CD4-positive, alpha-beta T cell (primary cell): ENCODE measurements at regions not wholly inside any gene's neighbourhood (a gene's known extent, or its start where the extent isn't known, plus 50 kb on each side); places are given as distances from the start of the nearest gene placed in this dataset.

ENCODE experiments used
- ATAC-seq: fragments of 200-7000 bp; cut with Tn5 transposase; one replicate; pipeline ENCODE4 v1.10.0; 2022; ENCODE audit warnings: mild to moderate bottlenecking; ENCODE audit not compliant: poor library complexity
- CTCF ChIA-PET: fragments of 350-600 bp; sonication (Branson Sonifier 250); formaldehyde crosslinking; loops from one replicate; lab custom pipeline; 2021; ENCODE audit warnings: antibody characterized with exemption, inconsistent platforms; lab: Charles Lee
- POLR2A ChIA-PET: fragments of 350-600 bp; sonication (Branson Sonifier 250); formaldehyde crosslinking; loops from one replicate; lab custom pipeline; 2021; ENCODE audit warnings: antibody characterized with exemption, inconsistent platforms; lab: Charles Lee
- DNase-seq, 14 experiments: peaks; one replicate each; pipeline ENCODE4 v3.0.0-alpha.2; 2013 to 2020; ENCODE audit warnings: mixed read lengths in 2 of 14
- H3K27ac ChIP-seq, 2 donors: one replicate each; pipeline versions ENCODE4 v1.5.1 to v1.7.0; 2013; ENCODE audit warnings: low read length in 2 of 2, low read depth in 1 of 2, mild to moderate bottlenecking in 1 of 2
- H3K27me3 ChIP-seq, 2 experiments: 1 replicate in 1 of 2; 2 replicates in 1 of 2; pipeline versions ENCODE4 v1.6.1 to v1.7.0; 2013; ENCODE audit warnings: low read length in 2 of 2, control low read depth in 1 of 2, mild to moderate bottlenecking in 1 of 2, moderate library complexity in 1 of 2; ENCODE audit not compliant: insufficient read depth in 2 of 2, control insufficient read depth in 1 of 2
- H3K36me3 ChIP-seq: one replicate; pipeline ENCODE4 v1.6.1; 2013; ENCODE audit warnings: low read length, control low read depth; ENCODE audit not compliant: insufficient read depth
- H3K4me1 ChIP-seq: one replicate; pipeline ENCODE4 v1.6.1; 2013; ENCODE audit warnings: low read length, control low read depth; ENCODE audit not compliant: insufficient read depth
- H3K4me3 ChIP-seq: one replicate; pipeline ENCODE4 v1.5.1; 2013; ENCODE audit warnings: mild to moderate bottlenecking, low read length, moderate library complexity
- H3K9me3 ChIP-seq, 2 experiments: 1 replicate in 1 of 2; 2 replicates in 1 of 2; pipeline versions ENCODE4 v1.6.1 to v1.7.0; 2013; ENCODE audit warnings: low read length in 2 of 2, mild to moderate bottlenecking in 2 of 2, control low read depth in 1 of 2, moderate library complexity in 1 of 2; ENCODE audit not compliant: control insufficient read depth in 1 of 2, insufficient read depth in 1 of 2
- H3K27ac Mint-ChIP-seq: one replicate; pipeline ENCODE4 v1.8.0; 2020; ENCODE audit warnings: mixed read lengths
- H3K27me3 Mint-ChIP-seq: one replicate; pipeline ENCODE4 v1.8.0; 2021; ENCODE audit warnings: mixed read lengths
- H3K36me3 Mint-ChIP-seq: one replicate; pipeline ENCODE4 v1.8.0; 2021; ENCODE audit warnings: low read depth, mixed read lengths
- H3K4me1 Mint-ChIP-seq: one replicate; pipeline ENCODE4 v1.8.0; 2021; ENCODE audit warnings: low read depth, mixed read lengths
- H3K4me3 Mint-ChIP-seq: one replicate; pipeline ENCODE4 v1.8.0; 2020; ENCODE audit warnings: mild to moderate bottlenecking, mixed read lengths
- H3K9me3 Mint-ChIP-seq: one replicate; pipeline ENCODE4 v1.8.0; 2020; ENCODE audit warnings: mixed read lengths
- intact Hi-C, 2 experiments: fragments of 100-400 bp; cut with DNase I in 1 of 2; cut with micrococcal nuclease in 1 of 2; formaldehyde crosslinking; loops; one replicate each; pipeline versions ENCODE4 v1.15.1 to v1.9.0; 2023 to 2025; cut with DNase I, micrococcal nuclease
- TF ChIP-seq, protein P1 (sequence below): fragments of 200-600 bp; IDR thresholded peaks from one replicate; pipeline ENCODE4 v1.8.0; 2022; ENCODE audit warnings: antibody characterized with exemption, mild to moderate bottlenecking

- H3K9me3 Mint-ChIP-seq: peaks cover 8% of the 10 kb centered on the region
- TF ChIP-seq, protein P1, sequence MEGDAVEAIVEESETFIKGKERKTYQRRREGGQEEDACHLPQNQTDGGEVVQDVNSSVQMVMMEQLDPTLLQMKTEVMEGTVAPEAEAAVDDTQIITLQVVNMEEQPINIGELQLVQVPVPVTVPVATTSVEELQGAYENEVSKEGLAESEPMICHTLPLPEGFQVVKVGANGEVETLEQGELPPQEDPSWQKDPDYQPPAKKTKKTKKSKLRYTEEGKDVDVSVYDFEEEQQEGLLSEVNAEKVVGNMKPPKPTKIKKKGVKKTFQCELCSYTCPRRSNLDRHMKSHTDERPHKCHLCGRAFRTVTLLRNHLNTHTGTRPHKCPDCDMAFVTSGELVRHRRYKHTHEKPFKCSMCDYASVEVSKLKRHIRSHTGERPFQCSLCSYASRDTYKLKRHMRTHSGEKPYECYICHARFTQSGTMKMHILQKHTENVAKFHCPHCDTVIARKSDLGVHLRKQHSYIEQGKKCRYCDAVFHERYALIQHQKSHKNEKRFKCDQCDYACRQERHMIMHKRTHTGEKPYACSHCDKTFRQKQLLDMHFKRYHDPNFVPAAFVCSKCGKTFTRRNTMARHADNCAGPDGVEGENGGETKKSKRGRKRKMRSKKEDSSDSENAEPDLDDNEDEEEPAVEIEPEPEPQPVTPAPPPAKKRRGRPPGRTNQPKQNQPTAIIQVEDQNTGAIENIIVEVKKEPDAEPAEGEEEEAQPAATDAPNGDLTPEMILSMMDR: no peak
- Histone ChIP-seq H3K4me1 (no peaks in the 10 kb centered on the region), H3K27me3 (no peaks in the 10 kb centered on the region), H3K27ac (no peak overlapping the region), H3K9me3 (peaks cover 0 to 3% of the 10 kb centered on the region in 2 experiments), H3K4me3 (no peak overlapping the region), H3K36me3 (no peaks in the 10 kb centered on the region)
- ChIA-PET CTCF (no interaction called here), POLR2A (no interaction called here)
- H3K27me3 Mint-ChIP-seq: no peaks in the 10 kb centered on the region
- DNase-seq (no peak), ATAC-seq (no peak)
- no peak overlapping the region for H3K27ac Mint-ChIP-seq
- no peak overlapping the region for H3K4me3 Mint-ChIP-seq
- intact Hi-C loops: no loop called here
- H3K4me1 Mint-ChIP-seq: no peaks in the 10 kb centered on the region
- H3K36me3 Mint-ChIP-seq: no peaks in the 10 kb centered on the region
Observed at GRCh38 chr6:92043777-92044176, 1375.6 kb downstream of the EPHA7 start.

GRCh38 chr6:92026878-92027277 lies 1392.5 kb downstream of the EPHA7 start:
- no peak overlapping the region for H3K4me3 Mint-ChIP-seq
- no peaks in the 10 kb centered on the region for H3K36me3 ChIP-seq
- no peak overlapping the region for H3K27ac ChIP-seq
- no peak for DNase-seq
- H3K27me3 ChIP-seq: no peaks in the 10 kb centered on the region
- H3K4me3 ChIP-seq: no peak overlapping the region
- TF ChIP-seq, protein P1: no peak
- no peak overlapping the region for H3K27ac Mint-ChIP-seq
- no peak for ATAC-seq
- POLR2A ChIA-PET: no interaction called here
- CTCF ChIA-PET: no interaction called here
- H3K4me1 Mint-ChIP-seq: no peaks in the 10 kb centered on the region
- no peaks in the 10 kb centered on the region for H3K36me3 Mint-ChIP-seq
- no peaks in the 10 kb centered on the region for H3K9me3 ChIP-seq
- peaks cover 5% of the 10 kb centered on the region for H3K9me3 Mint-ChIP-seq
- intact Hi-C loops: no loop called here
- no peaks in the 10 kb centered on the region for H3K27me3 Mint-ChIP-seq
- no peaks in the 10 kb centered on the region for H3K4me1 ChIP-seq

DNA sequence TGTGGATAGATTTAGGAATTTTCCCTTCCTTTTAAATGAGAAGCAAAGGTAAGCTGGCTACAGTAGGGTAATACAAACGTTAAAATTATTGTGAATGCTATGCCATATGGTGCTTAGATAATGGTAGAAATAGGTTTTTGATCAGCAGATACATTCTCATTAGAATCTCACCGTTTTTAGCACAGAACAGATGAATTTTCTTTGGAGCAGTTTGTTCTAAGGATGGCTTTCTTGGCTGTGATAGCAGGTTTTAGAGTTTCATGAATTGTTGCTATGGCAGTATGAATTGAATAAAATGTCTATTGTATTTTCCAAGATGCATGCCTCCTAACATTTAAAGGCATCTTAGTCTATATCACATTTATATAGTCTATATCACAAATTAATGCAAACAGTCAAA lies 1394.5 kb downstream of the EPHA7 start:
- peaks cover 5% of the 10 kb centered on the region for H3K9me3 Mint-ChIP-seq
- intact Hi-C loops: no loop called here
- H3K27ac ChIP-seq: no peak overlapping the region
- TF ChIP-seq, protein P1: no peak
- ATAC-seq (no peak), DNase-seq (no peak)
- no peak overlapping the region for H3K27ac Mint-ChIP-seq
- no peak overlapping the region for H3K4me3 Mint-ChIP-seq
- no peaks in the 10 kb centered on the region for H3K27me3 Mint-ChIP-seq
- POLR2A ChIA-PET: no interaction called here
- no peaks in the 10 kb centered on the region for H3K4me1 ChIP-seq
- no peaks in the 10 kb centered on the region for H3K36me3 Mint-ChIP-seq
- H3K4me3 ChIP-seq: no peak overlapping the region
- H3K9me3 ChIP-seq: no peaks in the 10 kb centered on the region
- H3K27me3 ChIP-seq: no peaks in the 10 kb centered on the region
- H3K36me3 ChIP-seq: no peaks in the 10 kb centered on the region
- CTCF ChIA-PET: no interaction called here
- no peaks in the 10 kb centered on the region for H3K4me1 Mint-ChIP-seq
